ENCODE measurements at regions not wholly inside any gene's neighbourhood (a gene's known extent, or its start where the extent isn't known, plus 50 kb on each side); places are given as distances from the start of the nearest gene placed in this dataset.
"Not testable (repeated sequence)": the region's sequence is repeated elsewhere in the genome, so short reads cannot be mapped to it uniquely, and the experiment has no call there.

DNA sequence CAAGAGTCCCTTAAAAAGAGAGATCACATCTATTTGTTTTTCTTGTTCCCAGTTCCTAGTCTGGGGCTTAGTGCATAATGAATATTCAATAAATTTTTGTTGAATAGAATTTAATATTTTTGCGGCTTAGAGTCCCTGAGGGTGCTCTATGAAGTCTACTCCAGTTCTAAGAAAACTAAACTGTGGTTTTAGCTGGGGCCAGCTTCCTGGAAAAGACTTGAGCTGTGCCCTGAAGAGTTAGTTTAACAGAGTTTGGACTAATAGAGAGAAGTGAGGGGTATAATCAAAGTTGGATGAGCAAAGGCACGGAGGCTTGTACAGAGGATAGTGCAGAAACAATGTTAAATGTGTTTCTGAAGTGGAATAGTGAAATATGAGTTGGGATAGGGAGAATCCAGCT, 168.9 kb downstream of the FASLG start:
- no peak for FAIRE-seq

DNA sequence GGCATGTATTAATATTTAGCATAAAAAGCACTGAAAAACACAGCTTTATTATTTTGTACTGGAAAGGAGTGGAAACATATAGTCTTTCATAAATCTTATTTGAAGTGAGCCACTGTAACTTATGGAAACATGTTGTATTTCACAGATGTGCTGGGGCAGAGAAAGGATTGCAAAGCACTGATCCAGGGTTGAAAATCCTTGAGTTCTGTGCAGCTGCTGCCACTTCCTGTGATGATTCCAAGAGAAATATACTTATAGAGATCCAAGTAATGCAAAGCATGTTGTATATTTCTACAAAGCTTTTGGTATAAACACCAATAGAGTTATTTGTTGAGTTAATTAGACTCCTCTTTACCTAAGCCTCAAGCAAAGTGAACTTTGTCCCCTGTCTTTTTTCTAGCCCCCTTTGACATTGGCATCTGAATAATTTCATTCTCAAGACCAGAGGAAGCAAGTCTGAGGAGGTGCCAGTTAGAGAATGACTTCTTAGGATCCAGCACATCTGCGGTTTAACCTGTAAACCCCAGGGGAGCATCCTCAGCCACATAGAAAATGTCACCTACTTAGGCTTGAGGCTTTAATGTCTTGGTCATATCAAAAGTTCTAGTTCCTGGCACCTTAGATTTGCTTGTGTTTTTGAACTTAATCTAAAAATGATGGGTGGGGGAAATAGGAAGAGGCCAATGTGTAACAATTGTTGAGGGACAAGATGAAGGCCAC, 173.3 kb downstream of the FASLG start:
- H3K36me3 ChIP-seq (ENCODE audit: control insufficient read depth in 3 of 3, insufficient read depth in 2 of 3, low read depth in 1 of 3, low read length in 3 of 3): no peaks in the 10 kb centered on the region
- H3K4me1 ChIP-seq (ENCODE audit: control insufficient read depth in 3 of 3, insufficient read depth in 2 of 3, low read depth in 1 of 3, low read length in 2 of 3): peaks cover 0 to 6% (median 0%) of the 10 kb centered on the region in 3 donors
- H3K9me3 ChIP-seq (ENCODE audit: control insufficient read depth in 2 of 2, insufficient read depth in 1 of 2, low read depth in 1 of 2, low read length in 1 of 2): no peaks in the 10 kb centered on the region
- DNase-seq (no peak), FAIRE-seq (no peak)
- WGBS, 3 donors: 73 to 78% (median 77%) methylated on average over 1 of the region's 1 CpG
- H3K27me3 ChIP-seq (ENCODE audit: control insufficient read depth in 3 of 3, insufficient read depth in 3 of 3, low read length in 3 of 3): no peaks in the 10 kb centered on the region
- H3K4me3 ChIP-seq (ENCODE audit: low read depth in 1 of 3, low read length in 3 of 3): no peak overlapping the region
- H3K27ac ChIP-seq (ENCODE audit: low read depth in 1 of 3, low read length in 2 of 3): no peak overlapping the region

More for the DNA sequence above, 168.9 kb downstream of the FASLG start:
- H3K4me1 ChIP-seq (ENCODE audit: control insufficient read depth in 3 of 3, insufficient read depth in 2 of 3, low read depth in 1 of 3, low read length in 2 of 3): peaks cover 0 to 6% (median 0%) of the 10 kb centered on the region in 3 donors
- 73 to 93% (median 76%) methylated on average over 2 of the region's 2 CpGs for WGBS, 3 donors
- no peaks in the 10 kb centered on the region for H3K9me3 ChIP-seq (ENCODE audit: control insufficient read depth in 2 of 2, insufficient read depth in 1 of 2, low read depth in 1 of 2, low read length in 1 of 2)
- no peak overlapping the region for H3K4me3 ChIP-seq (ENCODE audit: low read depth in 1 of 3, low read length in 3 of 3)
- H3K27me3 ChIP-seq (ENCODE audit: control insufficient read depth in 3 of 3, insufficient read depth in 3 of 3, low read length in 3 of 3): no peaks in the 10 kb centered on the region
- peak overlapping the region in 1 of 3 donors; percentile 14 for H3K27ac ChIP-seq (ENCODE audit: low read depth in 1 of 3, low read length in 2 of 3)
- H3K36me3 ChIP-seq (ENCODE audit: control insufficient read depth in 3 of 3, insufficient read depth in 2 of 3, low read depth in 1 of 3, low read length in 3 of 3): no peaks in the 10 kb centered on the region
- peak in 1 of 2 donors; percentile 23 for DNase-seq

DNA sequence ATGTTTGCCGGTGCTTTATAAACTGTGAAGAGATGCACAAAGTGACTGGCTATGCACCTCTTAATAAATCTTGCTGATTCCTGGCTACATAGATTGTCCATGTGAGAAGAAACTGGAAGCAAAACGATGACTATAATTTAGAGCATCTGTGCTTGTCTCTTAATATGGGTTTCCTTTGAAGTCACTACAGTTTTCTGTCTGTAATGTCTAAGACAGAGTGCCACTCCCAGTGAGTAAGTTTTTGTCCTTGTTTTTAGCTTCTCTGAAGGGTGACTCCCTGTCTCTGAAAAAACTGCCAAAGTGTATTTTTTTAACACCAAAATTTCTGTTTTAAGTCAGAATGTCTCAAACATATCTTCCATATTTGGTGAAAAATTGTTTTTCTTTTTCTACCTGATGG, 175.1 kb downstream of the FASLG start:
- peaks cover 0 to 6% (median 0%) of the 10 kb centered on the region in 3 donors for H3K4me1 ChIP-seq (ENCODE audit: control insufficient read depth in 3 of 3, insufficient read depth in 2 of 3, low read depth in 1 of 3, low read length in 2 of 3)
- no peaks in the 10 kb centered on the region for H3K36me3 ChIP-seq (ENCODE audit: control insufficient read depth in 3 of 3, insufficient read depth in 2 of 3, low read depth in 1 of 3, low read length in 3 of 3)
- no peak overlapping the region for H3K4me3 ChIP-seq (ENCODE audit: low read depth in 1 of 3, low read length in 3 of 3)
- H3K27ac ChIP-seq (ENCODE audit: low read depth in 1 of 3, low read length in 2 of 3): no peak overlapping the region
- FAIRE-seq (no peak), DNase-seq (no peak)
- 76 to 90% (median 88%) methylated on average over 2 of the region's 2 CpGs for WGBS, 3 donors
- no peaks in the 10 kb centered on the region for H3K9me3 ChIP-seq (ENCODE audit: control insufficient read depth in 2 of 2, insufficient read depth in 1 of 2, low read depth in 1 of 2, low read length in 1 of 2)
- H3K27me3 ChIP-seq (ENCODE audit: control insufficient read depth in 3 of 3, insufficient read depth in 3 of 3, low read length in 3 of 3): no peaks in the 10 kb centered on the region

DNA sequence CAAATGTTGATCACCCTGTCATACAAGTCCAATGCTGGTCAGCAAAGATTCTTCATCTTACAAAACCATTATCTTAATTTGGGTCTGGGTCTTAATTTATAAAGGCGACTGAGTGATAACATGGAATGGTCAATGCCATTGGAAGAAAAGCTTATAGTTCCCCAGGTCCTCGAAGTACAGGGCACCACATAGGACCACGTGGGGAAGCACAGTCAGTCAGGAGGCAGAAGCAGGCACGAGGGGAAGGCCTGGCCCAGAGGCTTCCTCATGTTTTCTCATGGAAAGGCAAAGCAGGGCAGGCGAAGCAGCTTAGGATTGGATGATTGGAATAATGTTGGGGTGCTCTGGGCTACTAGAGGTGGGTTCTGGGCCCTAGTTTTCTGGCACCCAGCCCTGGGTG, 175.7 kb downstream of the FASLG start:
- Histone ChIP-seq H3K9me3 (ENCODE audit: control insufficient read depth in 2 of 2, insufficient read depth in 1 of 2, low read depth in 1 of 2, low read length in 1 of 2) (no peaks in the 10 kb centered on the region), H3K36me3 (ENCODE audit: control insufficient read depth in 3 of 3, insufficient read depth in 2 of 3, low read depth in 1 of 3, low read length in 3 of 3) (no peaks in the 10 kb centered on the region), H3K4me1 (ENCODE audit: control insufficient read depth in 3 of 3, insufficient read depth in 2 of 3, low read depth in 1 of 3, low read length in 2 of 3) (peaks cover 0 to 7% (median 0%) of the 10 kb centered on the region in 3 donors), H3K27me3 (ENCODE audit: control insufficient read depth in 3 of 3, insufficient read depth in 3 of 3, low read length in 3 of 3) (no peaks in the 10 kb centered on the region), H3K27ac (ENCODE audit: low read depth in 1 of 3, low read length in 2 of 3) (no peak overlapping the region), H3K4me3 (ENCODE audit: low read depth in 1 of 3, low read length in 3 of 3) (no peak overlapping the region)
- WGBS, 3 donors: 78 to 88% (median 79%) methylated on average over 5 of the region's 5 CpGs
- no peak for FAIRE-seq
- no peak for DNase-seq

DNA sequence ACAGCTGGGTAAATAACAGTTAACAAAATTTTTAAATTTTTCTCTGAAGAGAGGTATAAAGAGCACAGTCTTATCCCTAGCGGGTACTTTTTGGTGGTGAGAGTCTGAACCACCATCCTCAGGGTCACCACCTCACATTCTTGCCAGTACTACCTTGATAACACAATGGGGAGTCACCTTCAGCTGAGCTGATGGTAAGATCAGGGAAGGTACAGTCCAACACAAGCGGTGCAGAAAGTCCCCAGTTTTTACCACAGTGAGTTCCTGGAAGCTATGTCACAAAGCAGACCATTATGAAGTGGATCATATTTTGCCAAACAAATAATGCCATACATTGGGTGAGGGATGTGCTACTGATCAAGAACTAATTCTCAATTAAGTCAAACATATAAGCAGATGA, 176.9 kb downstream of the FASLG start:
- peaks cover 0 to 7% (median 0%) of the 10 kb centered on the region in 3 donors for H3K4me1 ChIP-seq (ENCODE audit: control insufficient read depth in 3 of 3, insufficient read depth in 2 of 3, low read depth in 1 of 3, low read length in 2 of 3)
- no peak overlapping the region for H3K4me3 ChIP-seq (ENCODE audit: low read depth in 1 of 3, low read length in 3 of 3)
- FAIRE-seq: no peak
- 74 to 89% (median 88%) methylated on average over 2 of the region's 2 CpGs for WGBS, 3 donors
- H3K27ac ChIP-seq (ENCODE audit: low read depth in 1 of 3, low read length in 2 of 3): no peak overlapping the region
- no peaks in the 10 kb centered on the region for H3K27me3 ChIP-seq (ENCODE audit: control insufficient read depth in 3 of 3, insufficient read depth in 3 of 3, low read length in 3 of 3)
- H3K36me3 ChIP-seq (ENCODE audit: control insufficient read depth in 3 of 3, insufficient read depth in 2 of 3, low read depth in 1 of 3, low read length in 3 of 3): no peaks in the 10 kb centered on the region
- H3K9me3 ChIP-seq (ENCODE audit: control insufficient read depth in 2 of 2, insufficient read depth in 1 of 2, low read depth in 1 of 2, low read length in 1 of 2): no peaks in the 10 kb centered on the region
- DNase-seq: no peak

DNA sequence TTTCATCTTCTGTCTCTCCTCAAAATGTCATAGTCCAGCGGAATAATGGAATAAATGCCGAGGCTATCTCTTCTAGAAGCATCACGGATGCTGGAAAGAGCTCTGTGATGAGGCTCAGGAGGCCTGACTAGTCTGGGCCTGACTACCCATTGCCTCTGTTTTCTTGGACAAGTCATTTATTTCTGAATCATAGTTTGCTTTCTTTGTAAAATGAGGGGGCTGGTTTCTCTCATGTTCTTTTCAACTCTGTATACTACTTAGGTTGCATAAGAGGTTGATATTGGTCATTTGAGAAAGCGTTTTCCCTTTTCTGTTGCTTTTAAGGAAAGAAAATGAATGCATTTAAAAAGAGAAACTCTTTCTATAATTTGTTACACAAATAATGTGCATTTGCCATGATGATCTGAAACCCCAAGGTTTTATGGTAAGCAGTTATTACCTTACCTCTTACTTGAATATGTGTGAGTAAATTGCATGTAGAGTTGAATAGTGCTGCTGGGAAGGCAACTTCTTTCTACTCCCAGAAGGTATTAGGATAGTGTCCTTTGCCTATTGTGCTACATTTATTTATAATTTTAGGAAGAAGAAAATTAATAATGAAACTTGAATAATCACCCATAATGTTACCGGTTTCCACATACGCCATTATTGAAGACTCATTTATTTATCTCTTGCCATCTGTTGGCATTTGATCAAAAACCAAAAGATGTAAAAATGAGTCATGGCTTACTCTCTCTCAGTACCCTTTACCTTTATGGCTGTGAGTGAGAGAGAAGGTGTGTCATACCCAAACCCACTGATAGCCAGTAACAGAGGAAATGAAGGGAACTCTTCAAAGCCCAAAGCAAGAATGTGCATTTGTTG, 179.1 kb downstream of the FASLG start:
- Histone ChIP-seq H3K36me3 (ENCODE audit: control insufficient read depth in 3 of 3, insufficient read depth in 2 of 3, low read depth in 1 of 3, low read length in 3 of 3) (no peaks in the 10 kb centered on the region), H3K27me3 (ENCODE audit: control insufficient read depth in 3 of 3, insufficient read depth in 3 of 3, low read length in 3 of 3) (no peaks in the 10 kb centered on the region), H3K4me3 (ENCODE audit: low read depth in 1 of 3, low read length in 3 of 3) (no peak overlapping the region), H3K9me3 (ENCODE audit: control insufficient read depth in 2 of 2, insufficient read depth in 1 of 2, low read depth in 1 of 2, low read length in 1 of 2) (no peaks in the 10 kb centered on the region), H3K27ac (ENCODE audit: low read depth in 1 of 3, low read length in 2 of 3) (no peak overlapping the region), H3K4me1 (ENCODE audit: control insufficient read depth in 3 of 3, insufficient read depth in 2 of 3, low read depth in 1 of 3, low read length in 2 of 3) (peaks cover 0 to 4% (median 0%) of the 10 kb centered on the region in 3 donors)
- WGBS, 3 donors: 61 to 73% (median 65%) methylated on average over 6 of the region's 6 CpGs
- FAIRE-seq (no peak), DNase-seq (peak in 1 of 2 donors; percentile 22)

DNA sequence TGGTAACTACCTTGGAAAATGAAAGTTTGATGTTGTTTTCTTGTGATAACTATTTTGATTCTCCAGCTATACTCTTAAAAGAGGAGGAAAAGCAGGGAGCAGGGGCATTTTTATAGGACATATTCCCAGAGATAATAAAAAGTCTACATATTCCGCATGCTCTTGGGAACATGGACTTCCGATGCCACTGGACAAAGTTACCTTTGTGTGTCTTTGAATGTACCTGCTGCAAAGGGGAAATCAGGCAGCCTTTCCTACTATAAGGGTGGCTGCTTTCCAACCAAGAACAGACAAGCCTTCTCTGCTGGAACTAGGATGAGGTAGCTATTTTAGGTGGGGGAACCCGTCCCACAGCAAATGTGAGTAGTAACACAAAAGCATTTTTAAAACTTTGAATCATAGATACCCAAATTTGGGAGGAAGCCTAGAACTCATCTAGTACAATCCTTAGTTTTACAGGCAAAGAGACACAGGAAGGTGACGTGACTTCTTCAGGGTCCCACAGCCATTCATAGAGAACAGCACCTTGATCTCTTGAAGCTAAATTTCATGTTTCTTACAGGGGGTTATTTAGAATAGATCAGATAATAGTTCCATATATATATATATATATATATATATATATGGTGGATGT, 179.9 kb downstream of the FASLG start:
- WGBS, 3 donors: 85 to 95% (median 90%) methylated on average over 4 of the region's 4 CpGs
- Histone ChIP-seq H3K4me1 (ENCODE audit: control insufficient read depth in 3 of 3, insufficient read depth in 2 of 3, low read depth in 1 of 3, low read length in 2 of 3) (peaks cover 0 to 4% (median 0%) of the 10 kb centered on the region in 3 donors), H3K36me3 (ENCODE audit: control insufficient read depth in 3 of 3, insufficient read depth in 2 of 3, low read depth in 1 of 3, low read length in 3 of 3) (no peaks in the 10 kb centered on the region), H3K27ac (ENCODE audit: low read depth in 1 of 3, low read length in 2 of 3) (peak overlapping the region in 1 of 3 donors; percentile 32), H3K4me3 (ENCODE audit: low read depth in 1 of 3, low read length in 3 of 3) (no peak overlapping the region), H3K27me3 (ENCODE audit: control insufficient read depth in 3 of 3, insufficient read depth in 3 of 3, low read length in 3 of 3) (no peaks in the 10 kb centered on the region), H3K9me3 (ENCODE audit: control insufficient read depth in 2 of 2, insufficient read depth in 1 of 2, low read depth in 1 of 2, low read length in 1 of 2) (no peaks in the 10 kb centered on the region)
- no peak for DNase-seq
- FAIRE-seq: no peak

DNA sequence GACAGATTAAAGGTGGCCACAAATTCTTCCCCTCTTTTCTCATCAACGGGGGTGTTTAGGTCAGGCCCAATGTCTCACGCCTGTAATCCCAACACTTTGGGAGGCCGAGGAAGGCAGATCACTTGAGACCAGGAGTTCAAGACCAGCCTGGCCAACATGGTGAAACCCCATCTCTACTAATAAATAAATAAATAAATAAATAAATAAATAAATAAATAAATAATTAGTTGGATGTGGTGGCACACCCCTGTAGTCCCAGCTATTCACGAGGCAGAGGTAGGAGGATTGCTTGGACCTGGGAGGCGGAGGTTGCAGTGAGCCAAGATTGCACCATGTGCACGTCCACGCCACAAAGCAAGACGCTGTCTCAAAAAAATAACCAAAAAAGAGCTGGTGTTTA, 180.7 kb downstream of the FASLG start:
- FAIRE-seq; H3K36me3 ChIP-seq (ENCODE audit: control insufficient read depth in 3 of 3, insufficient read depth in 2 of 3, low read depth in 1 of 3, low read length in 3 of 3); H3K9me3 ChIP-seq (ENCODE audit: control insufficient read depth in 2 of 2, insufficient read depth in 1 of 2, low read depth in 1 of 2, low read length in 1 of 2); H3K27me3 ChIP-seq (ENCODE audit: control insufficient read depth in 3 of 3, insufficient read depth in 3 of 3, low read length in 3 of 3); DNase-seq; H3K27ac ChIP-seq (ENCODE audit: low read depth in 1 of 3, low read length in 2 of 3); H3K4me1 ChIP-seq (ENCODE audit: control insufficient read depth in 3 of 3, insufficient read depth in 2 of 3, low read depth in 1 of 3, low read length in 2 of 3); H3K4me3 ChIP-seq (ENCODE audit: low read depth in 1 of 3, low read length in 3 of 3): not testable (repeated sequence)
- 94% methylated on average over 8 of the region's 8 CpGs for WGBS, 3 donors
